Skin epidermis (tissue), 12 donors: ENCODE measurements at regions not wholly inside any gene's neighbourhood (a gene's known extent, or its start where the extent isn't known, plus 50 kb on each side); places are given as distances from the start of the nearest gene placed in this dataset.

Source experiments
- H3K27ac ChIP-seq, 21 experiments: fragments of 200-600 bp; sonication (generic) in 11 of 21; one replicate each; pipeline ENCODE4 v1.5.0; 2020; ENCODE audit warnings: mild to moderate bottlenecking in 3 of 21, inconsistent platforms in 2 of 21, moderate library complexity in 2 of 21
- H3K4me3 ChIP-seq, 7 experiments: fragments of 200-600 bp; sonication (generic) in 2 of 7; one replicate each; pipeline ENCODE4 v1.5.0; 2020; ENCODE audit warnings: inconsistent platforms in 2 of 7, mild to moderate bottlenecking in 2 of 7, moderate library complexity in 1 of 7

DNA sequence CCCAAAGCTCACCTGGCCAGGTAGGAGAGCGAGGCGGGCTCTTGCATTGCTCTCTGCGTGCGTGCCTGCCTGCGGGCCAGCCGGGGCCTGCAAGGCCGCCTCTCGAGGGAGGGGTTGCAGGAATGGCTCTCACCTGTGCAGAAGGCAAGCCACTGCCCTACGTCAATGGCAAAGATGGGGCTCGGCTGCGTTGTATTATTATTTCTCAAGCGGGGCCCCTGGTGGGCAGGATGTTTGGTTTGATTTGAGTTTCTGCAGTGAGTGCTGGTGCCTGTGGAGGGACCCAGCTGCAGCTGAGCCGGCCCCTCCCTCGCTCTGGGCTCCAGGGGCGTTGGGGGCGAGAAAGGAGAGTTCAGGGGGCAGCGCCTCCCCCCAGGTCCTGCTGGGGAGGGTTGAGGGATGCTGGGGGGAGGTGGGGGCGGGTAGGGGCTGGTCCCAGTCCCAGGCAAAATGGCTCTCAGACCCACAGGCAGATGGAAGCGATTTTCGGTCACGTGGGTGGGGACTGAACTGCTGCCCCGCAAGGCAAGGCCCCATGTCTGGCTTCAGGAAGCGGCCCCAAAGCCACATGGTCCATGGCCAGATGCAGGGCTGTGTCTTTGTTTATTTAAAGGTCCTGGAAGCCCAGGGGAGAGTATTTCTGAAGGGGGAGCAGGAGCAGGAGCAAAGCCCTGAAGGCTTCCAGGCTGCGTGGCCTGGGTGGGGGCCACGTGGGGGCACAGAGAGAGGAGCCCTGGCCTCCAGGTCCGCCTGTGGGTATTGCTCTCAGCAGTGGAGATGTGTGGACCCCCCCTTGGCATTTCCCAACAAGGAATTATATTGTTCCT lies 338.8 kb downstream of the SEC14L1 start:
- Histone ChIP-seq H3K27ac (peak overlapping the region in 7 of 21 experiments; percentile 11 to 57 (median 30)), H3K4me3 (no peak overlapping the region)

DNA sequence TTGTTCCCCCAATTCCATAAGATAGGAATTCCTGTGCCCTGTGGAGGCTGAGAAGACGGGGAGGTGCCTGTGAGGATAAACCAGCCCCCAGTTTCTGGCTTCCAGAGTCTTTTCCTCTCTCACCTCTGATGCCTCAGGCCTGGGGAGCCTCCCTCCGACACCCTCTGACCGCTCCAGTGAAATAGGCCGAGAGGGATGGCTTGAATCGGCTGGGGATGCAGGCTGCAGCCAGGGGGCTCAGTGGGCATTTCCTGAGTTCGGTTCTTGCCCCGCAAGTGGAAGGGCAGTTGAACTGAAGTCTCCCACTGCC lies 339.4 kb downstream of the SEC14L1 start:
- peak overlapping the region in 6 of 21 experiments; percentile 1 to 57 (median 30) for H3K27ac ChIP-seq
- H3K4me3 ChIP-seq = no peak overlapping the region

GRCh38 chr17:77480509-77481215 lies 339.9 kb downstream of the SEC14L1 start:
- Histone ChIP-seq H3K27ac (peak overlapping the region in 6 of 21 experiments; percentile 1 to 57 (median 30)), H3K4me3 (no peak overlapping the region)

GRCh38 chr17:77481476-77482374 lies 341.0 kb downstream of the SEC14L1 start:
- Histone ChIP-seq H3K27ac (no peak overlapping the region), H3K4me3 (no peak overlapping the region)

DNA sequence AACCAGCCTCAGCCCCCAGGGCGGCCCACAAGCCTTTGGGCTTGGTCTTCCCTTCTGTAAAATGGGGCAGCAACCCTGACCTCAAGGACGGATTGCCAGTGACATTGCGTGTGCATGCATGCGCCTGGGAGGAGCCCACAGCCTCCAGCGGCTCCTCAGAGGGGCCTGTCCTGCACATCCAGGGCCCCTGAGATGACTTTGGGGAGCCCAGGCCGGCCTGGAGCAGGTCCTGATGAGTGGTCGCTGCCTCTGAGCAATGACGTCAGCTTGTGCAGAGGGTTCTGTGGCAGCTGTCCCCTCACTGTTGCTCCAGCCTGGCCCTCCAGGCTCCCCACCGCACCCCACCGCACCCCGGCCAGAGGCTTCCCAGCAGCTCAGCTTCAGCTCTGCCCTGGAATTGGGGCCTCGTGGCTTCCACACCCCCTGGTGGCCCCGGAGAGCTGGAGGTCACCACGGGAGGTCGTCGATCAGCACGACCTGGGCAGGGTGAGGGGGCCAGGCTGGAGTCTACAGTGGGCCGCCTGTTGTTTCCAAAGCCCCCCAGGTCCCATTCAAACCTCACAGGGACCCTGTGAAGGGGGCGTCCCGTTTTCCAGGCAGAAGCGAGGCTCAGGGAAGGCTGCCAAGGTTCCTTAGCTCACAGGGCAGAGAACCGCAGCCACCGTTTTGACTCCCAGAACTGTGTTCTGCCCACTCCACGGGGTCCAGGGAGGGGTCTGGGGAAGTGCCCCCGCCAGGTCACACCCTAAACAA lies 341.8 kb downstream of the SEC14L1 start:
- H3K27ac ChIP-seq = no peak overlapping the region

DNA sequence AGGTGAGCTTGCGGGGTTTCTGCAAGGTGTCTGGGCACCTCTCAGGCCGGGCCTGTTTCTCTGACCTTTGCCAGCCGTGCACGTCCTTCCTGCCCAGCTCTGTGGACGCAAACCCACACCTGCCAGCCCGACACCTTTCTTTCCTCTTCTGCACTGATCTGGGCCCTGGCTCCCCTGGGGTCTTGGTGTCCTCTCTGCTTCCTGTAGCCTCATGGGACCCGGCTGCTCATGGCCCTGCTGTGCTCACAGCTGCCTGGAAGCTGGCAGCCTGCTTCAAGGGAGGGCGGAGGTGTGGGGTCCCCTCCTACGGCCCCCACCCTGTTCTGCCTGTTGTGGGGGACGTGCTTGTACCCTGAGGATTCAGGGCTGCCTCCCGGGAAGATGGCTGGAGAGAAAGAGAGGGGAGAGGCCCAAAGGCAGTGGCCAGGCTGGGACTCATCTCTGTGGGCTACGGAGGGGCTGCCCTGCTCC lies 342.4 kb downstream of the SEC14L1 start:
- H3K27ac ChIP-seq = no peak overlapping the region
- no peak overlapping the region for H3K4me3 ChIP-seq

More for the DNA sequence above, 341.8 kb downstream of the SEC14L1 start:
- H3K4me3 ChIP-seq = no peak overlapping the region

DNA sequence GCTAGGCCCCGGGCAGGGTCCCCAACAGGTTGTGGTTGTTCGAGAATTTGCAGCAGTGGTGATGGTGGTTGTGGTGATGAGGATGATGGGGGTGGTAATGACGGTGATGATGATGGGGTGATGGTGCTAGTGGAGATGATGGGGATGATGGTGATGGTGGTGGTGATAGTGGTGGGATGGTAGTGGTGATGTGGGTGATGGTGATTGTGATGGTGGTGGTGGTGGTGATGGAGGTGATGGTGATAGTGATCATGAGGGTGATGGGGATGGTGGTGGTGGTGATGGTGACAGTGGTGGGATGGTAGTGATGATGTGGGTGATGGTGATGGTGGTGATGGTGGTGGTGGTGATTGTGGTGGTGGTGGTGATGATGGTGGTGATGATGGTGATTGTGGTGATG lies 343.3 kb downstream of the SEC14L1 start:
- no peak overlapping the region for H3K4me3 ChIP-seq
- no peak overlapping the region for H3K27ac ChIP-seq

GRCh38 chr17:77485089-77485833 lies 344.5 kb downstream of the SEC14L1 start:
- Histone ChIP-seq H3K27ac (no peak overlapping the region), H3K4me3 (no peak overlapping the region)

DNA sequence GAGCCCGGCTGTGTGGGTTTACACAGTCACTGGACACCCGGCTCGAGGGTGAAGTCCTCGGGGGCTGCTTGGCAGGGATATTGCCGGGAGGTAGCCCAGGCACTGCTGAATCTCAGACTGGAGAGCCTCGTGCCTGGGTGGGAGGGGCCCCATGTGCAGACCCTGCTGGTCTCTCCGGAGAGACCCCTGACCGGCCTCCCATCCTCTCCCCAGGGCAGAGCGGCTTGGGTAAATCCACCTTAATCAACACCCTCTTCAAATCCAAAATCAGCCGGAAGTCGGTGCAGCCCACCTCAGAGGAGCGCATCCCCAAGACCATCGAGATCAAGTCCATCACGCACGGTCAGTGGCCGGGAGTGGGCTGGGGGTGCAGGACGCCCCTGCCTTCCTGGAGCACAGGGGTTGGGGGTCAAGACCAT lies 346.5 kb downstream of the SEC14L1 start:
- Histone ChIP-seq H3K27ac (no peak overlapping the region), H3K4me3 (no peak overlapping the region)

GRCh38 chr17:77487677-77488530 lies 347.1 kb downstream of the SEC14L1 start:
- Histone ChIP-seq H3K4me3 (no peak overlapping the region), H3K27ac (no peak overlapping the region)

- H3K4me3 ChIP-seq = no peak overlapping the region
- H3K27ac ChIP-seq = no peak overlapping the region
Measured at GRCh38 chr17:77488531-77489238, 347.9 kb downstream of the SEC14L1 start.

DNA sequence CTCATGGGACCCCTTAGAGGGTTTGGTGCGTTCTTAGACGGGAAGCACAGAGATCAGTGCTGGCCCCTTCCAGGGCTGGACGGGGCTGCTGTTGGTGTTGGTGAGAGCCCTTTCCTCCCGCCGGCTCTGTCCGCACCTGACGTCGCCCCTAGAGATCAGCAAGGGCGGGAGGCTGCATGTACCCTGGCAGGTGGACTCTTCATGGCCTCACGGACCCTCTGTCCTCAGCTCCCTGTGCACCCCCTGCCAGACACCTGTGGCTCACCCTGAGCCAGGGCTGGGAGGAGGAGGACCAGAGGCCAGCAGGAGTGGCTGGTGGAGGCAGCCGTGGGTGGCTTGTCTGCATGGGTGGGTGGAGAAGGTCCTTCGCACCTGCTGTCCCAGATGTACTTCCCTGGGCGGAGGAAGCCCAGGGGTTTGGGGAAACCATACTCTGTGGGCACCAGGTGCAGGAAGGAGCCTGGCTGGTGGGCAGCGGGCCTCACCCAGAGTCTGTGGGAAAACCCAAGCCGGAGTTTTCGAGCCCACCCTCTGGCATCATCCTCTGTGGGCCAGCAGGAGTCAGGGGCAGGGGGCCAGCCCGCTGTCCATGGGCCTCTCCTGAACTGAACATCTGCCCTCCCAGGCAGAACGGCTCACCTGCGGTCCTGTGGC lies 348.6 kb downstream of the SEC14L1 start:
- H3K4me3 ChIP-seq = no peak overlapping the region
- H3K27ac ChIP-seq = peak overlapping the region in 2 of 21 experiments; percentile 8 to 60

DNA sequence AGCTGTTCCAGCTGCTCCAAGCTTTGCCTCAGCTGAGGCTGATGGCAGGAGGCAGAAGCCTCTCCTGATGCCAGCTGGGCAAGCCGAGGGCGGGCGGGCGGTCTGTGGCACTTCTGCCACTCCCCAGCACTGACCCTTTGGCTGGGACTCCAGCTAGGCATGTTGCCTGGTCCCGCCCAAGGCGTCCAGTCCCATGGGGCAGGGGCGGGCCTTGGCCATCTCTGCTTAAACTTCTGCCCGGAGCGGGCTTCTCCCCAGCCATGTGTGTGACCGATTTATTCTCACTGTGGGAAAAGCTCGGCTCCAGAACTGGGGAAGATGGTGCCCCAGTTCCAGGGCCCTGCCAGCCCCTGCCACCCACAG lies 349.1 kb downstream of the SEC14L1 start:
- peak overlapping the region in 4 of 21 experiments; percentile 8 to 60 (median 30) for H3K27ac ChIP-seq
- no peak overlapping the region for H3K4me3 ChIP-seq

- Histone ChIP-seq H3K27ac (peak overlapping the region in 6 of 21 experiments; percentile 8 to 39 (median 21)), H3K4me3 (no peak overlapping the region)
Measured at GRCh38 chr17:77490361-77491183, 349.8 kb downstream of the SEC14L1 start.

- H3K4me3 ChIP-seq = no peak overlapping the region
- H3K27ac ChIP-seq = peak overlapping the region in 3 of 21 experiments; percentile 28 to 65 (median 31)
Measured at GRCh38 chr17:77491921-77492445, 351.2 kb downstream of the SEC14L1 start.
